Subcutaneous abdominal adipose tissue (tissue), 5 donors: ENCODE measurements at regions not wholly inside any gene's neighbourhood (a gene's known extent, or its start where the extent isn't known, plus 50 kb on each side); places are given as distances from the start of the nearest gene placed in this dataset.

Experiments
- H3K27ac ChIP-seq: one replicate; pipeline ENCODE4 v1.7.0; 2013; ENCODE audit warnings: low read depth, mild to moderate bottlenecking, inconsistent platforms, low read length, moderate library complexity
- H3K27me3 ChIP-seq, 5 donors: one replicate each; pipeline ENCODE4 v1.7.0; 2013; ENCODE audit warnings: low read length in 5 of 5, inconsistent platforms in 1 of 5; ENCODE audit not compliant: control insufficient read depth in 5 of 5, insufficient read depth in 4 of 5
- H3K36me3 ChIP-seq, 5 donors: one replicate each; pipeline ENCODE4 v1.7.0; 2013; ENCODE audit warnings: low read length in 5 of 5; ENCODE audit not compliant: control insufficient read depth in 5 of 5, insufficient read depth in 5 of 5
- H3K4me1 ChIP-seq, 5 donors: one replicate each; pipeline ENCODE4 v1.7.0; 2013; ENCODE audit warnings: low read length in 5 of 5, mild to moderate bottlenecking in 3 of 5, moderate library complexity in 1 of 5; ENCODE audit not compliant: control insufficient read depth in 5 of 5, insufficient read depth in 5 of 5
- H3K4me3 ChIP-seq, 5 donors: one replicate each; pipeline ENCODE4 v1.7.0; 2013; ENCODE audit warnings: low read length in 5 of 5, low read depth in 1 of 5
- H3K9ac ChIP-seq, 5 donors: one replicate each; pipeline ENCODE4 v1.7.0; 2013; ENCODE audit warnings: low read length in 5 of 5, mild to moderate bottlenecking in 4 of 5, moderate library complexity in 3 of 5
- H3K9me3 ChIP-seq, 5 donors: one replicate each; pipeline ENCODE4 v1.7.0; 2013; ENCODE audit warnings: low read length in 5 of 5; ENCODE audit not compliant: control insufficient read depth in 5 of 5
- donor health status: healthy.
- donor health status: healthy.
- donor health status: healthy.
- donor health status: healthy.
- donor health status: healthy.

- Histone ChIP-seq H3K9ac (no peak overlapping the region), H3K27ac (no peak overlapping the region), H3K36me3 (no peaks in the 10 kb centered on the region), H3K4me1 (no peaks in the 10 kb centered on the region), H3K27me3 (peaks cover 0 to 5% (median 0%) of the 10 kb centered on the region in 5 donors), H3K9me3 (no peaks in the 10 kb centered on the region), H3K4me3 (no peak overlapping the region)
Observed at GRCh38 chr7:22611758-22612079, 111.7 kb upstream of the STEAP1B start.

DNA sequence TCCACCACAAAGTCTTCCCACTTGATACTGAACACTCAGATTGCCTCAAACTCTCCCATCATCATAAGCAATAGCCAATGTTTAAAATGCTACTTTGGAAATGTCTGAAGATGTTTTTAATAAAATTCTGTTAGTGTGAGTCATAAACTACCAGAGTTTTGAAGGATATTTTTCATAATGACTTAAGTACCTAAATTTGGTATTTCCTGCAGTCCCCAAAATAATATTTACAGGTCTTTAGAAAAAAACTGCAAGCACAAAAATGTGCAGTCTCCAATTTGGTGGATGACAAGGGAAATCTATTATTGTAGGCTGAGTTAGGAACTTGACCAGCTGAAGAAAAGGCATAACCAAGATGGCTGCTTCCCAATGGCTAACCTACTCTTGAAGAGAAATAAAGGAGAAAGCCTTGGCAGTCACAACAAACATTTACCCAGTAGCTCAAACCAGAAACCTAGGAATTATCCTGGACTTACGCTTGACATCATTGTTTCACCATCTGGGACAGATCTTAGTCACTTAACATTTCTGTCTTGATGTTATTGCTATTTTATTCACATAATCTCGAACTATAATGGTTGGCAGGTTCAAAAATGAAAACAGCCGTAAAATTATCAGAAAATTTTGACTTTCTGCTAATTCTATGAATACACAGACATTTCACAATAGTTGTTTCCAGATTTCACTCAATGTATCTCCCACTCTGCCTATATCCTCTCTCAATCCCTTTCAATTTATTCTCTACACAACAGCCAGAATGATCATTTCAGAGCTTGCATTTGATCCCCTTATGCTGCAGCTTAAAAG, 111.2 kb upstream of the STEAP1B start:
- no peaks in the 10 kb centered on the region for H3K36me3 ChIP-seq
- H3K9ac ChIP-seq, result no peak overlapping the region
- H3K4me1 ChIP-seq, result no peaks in the 10 kb centered on the region
- H3K27me3 ChIP-seq, result peaks cover 0 to 5% (median 0%) of the 10 kb centered on the region in 5 donors
- no peaks in the 10 kb centered on the region for H3K9me3 ChIP-seq
- H3K4me3 ChIP-seq, result no peak overlapping the region
- H3K27ac ChIP-seq, result no peak overlapping the region

GRCh38 chr7:22610263-22610662, 110.3 kb upstream of the STEAP1B start:
- H3K36me3 ChIP-seq, result no peaks in the 10 kb centered on the region
- H3K4me3 ChIP-seq, result no peak overlapping the region
- H3K9ac ChIP-seq, result no peak overlapping the region
- peaks cover 0 to 5% (median 0%) of the 10 kb centered on the region in 5 donors for H3K27me3 ChIP-seq
- no peaks in the 10 kb centered on the region for H3K4me1 ChIP-seq
- no peaks in the 10 kb centered on the region for H3K9me3 ChIP-seq
- no peak overlapping the region for H3K27ac ChIP-seq

DNA sequence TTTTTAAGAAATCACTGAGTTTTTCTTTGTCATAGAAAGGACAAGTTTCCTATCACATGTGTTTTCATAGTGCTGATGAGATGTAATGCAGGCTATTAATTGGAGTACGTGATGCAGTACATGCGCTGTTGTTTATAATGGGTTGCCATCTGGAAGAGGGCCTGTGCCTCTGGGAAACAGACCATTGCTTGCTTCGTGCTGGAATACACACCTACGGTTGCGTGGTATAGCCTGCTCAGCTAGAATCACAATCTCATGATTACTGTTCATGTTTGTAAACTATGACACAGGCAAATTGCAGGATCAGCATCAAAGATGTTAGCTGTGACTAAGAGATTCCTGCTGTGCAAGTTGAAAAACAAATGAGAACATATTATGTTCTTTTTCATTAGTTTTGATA, 107.2 kb upstream of the STEAP1B start:
- Histone ChIP-seq H3K4me1 (peaks cover 0 to 7% (median 5%) of the 10 kb centered on the region in 5 donors), H3K27me3 (no peaks in the 10 kb centered on the region), H3K27ac (no peak overlapping the region), H3K9ac (no peak overlapping the region), H3K4me3 (no peak overlapping the region), H3K36me3 (no peaks in the 10 kb centered on the region), H3K9me3 (no peaks in the 10 kb centered on the region)

- no peak overlapping the region for H3K9ac ChIP-seq
- H3K4me3 ChIP-seq, result no peak overlapping the region
- peaks cover 4 to 22% (median 18%) of the 10 kb centered on the region in 5 donors for H3K4me1 ChIP-seq
- H3K27ac ChIP-seq, result no peak overlapping the region
- H3K36me3 ChIP-seq, result no peaks in the 10 kb centered on the region
- no peaks in the 10 kb centered on the region for H3K9me3 ChIP-seq
- H3K27me3 ChIP-seq, result no peaks in the 10 kb centered on the region
Observed at GRCh38 chr7:22604246-22604645, 104.3 kb upstream of the STEAP1B start.

GRCh38 chr7:22601812-22602565, 102.0 kb upstream of the STEAP1B start:
- Histone ChIP-seq H3K9ac (peak overlapping the region in 1 of 5 donors; percentile 27), H3K27ac (peak overlapping the region; percentile 24), H3K9me3 (no peaks in the 10 kb centered on the region), H3K36me3 (no peaks in the 10 kb centered on the region), H3K4me3 (no peak overlapping the region), H3K27me3 (no peaks in the 10 kb centered on the region), H3K4me1 (peaks cover 4 to 22% (median 18%) of the 10 kb centered on the region in 5 donors)

DNA sequence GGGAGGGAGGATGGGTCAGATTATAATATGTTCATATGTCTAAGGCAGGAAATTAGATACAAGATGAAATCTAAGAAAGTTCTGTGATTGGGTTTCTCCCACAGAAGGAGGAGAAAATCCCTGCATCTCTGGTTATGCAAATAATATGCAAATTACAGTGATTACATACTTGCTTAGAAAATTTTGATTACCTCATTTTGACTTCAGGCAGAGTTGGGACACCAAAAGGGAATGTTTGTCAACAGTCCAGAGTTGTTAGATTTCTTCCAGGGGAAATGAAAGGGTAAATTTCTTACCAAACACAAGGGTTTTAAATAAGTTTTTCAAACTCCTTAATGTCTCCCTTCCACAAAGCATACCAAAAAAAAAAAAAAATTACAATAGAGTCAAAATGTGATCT, 101.4 kb upstream of the STEAP1B start:
- no peaks in the 10 kb centered on the region for H3K36me3 ChIP-seq
- peak overlapping the region; percentile 24 for H3K27ac ChIP-seq

DNA sequence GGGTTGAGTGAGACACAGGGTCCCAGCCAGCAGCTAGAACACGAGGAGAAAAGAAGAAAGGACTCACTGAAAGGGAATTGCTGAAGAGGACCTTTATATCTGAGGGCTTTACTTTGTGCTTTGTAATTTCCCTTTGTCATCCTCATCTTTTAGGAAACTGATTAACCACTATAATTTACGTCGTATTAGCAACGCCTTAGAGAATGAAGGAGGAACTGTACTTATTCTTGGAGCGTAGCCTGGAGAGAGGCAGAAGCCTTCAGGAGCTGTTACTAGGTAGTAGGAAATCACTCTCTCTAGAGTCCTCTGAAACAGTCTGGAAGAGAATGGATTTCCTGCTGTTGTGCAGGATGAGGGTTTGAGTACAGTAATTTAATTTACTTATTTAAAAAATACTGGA, 101.0 kb upstream of the STEAP1B start:
- Histone ChIP-seq H3K9me3 (no peaks in the 10 kb centered on the region), H3K4me1 (peaks cover 4 to 22% (median 18%) of the 10 kb centered on the region in 5 donors), H3K27ac (peak overlapping the region; percentile 8), H3K27me3 (no peaks in the 10 kb centered on the region), H3K36me3 (no peaks in the 10 kb centered on the region), H3K9ac (no peak overlapping the region), H3K4me3 (no peak overlapping the region)

More for the DNA sequence above, 101.4 kb upstream of the STEAP1B start:
- H3K4me3 ChIP-seq, result no peak overlapping the region
- H3K27me3 ChIP-seq, result no peaks in the 10 kb centered on the region
- peak overlapping the region in 1 of 5 donors; percentile 27 for H3K9ac ChIP-seq
- peaks cover 4 to 22% (median 18%) of the 10 kb centered on the region in 5 donors for H3K4me1 ChIP-seq
- H3K9me3 ChIP-seq, result no peaks in the 10 kb centered on the region

- Histone ChIP-seq H3K4me3 (no peak overlapping the region), H3K9me3 (no peaks in the 10 kb centered on the region)
Observed at GRCh38 chr7:22598318-22598920, 98.4 kb upstream of the STEAP1B start.

GRCh38 chr7:22597844-22598243, 97.9 kb upstream of the STEAP1B start:
- H3K27me3 ChIP-seq, result no peaks in the 10 kb centered on the region
- H3K4me1 ChIP-seq, result peaks cover 4 to 19% (median 18%) of the 10 kb centered on the region in 5 donors
- H3K36me3 ChIP-seq, result no peaks in the 10 kb centered on the region
- H3K27ac ChIP-seq, result no peak overlapping the region
- H3K9ac ChIP-seq, result no peak overlapping the region
- H3K4me3 ChIP-seq, result no peak overlapping the region
- no peaks in the 10 kb centered on the region for H3K9me3 ChIP-seq

More at GRCh38 chr7:22598318-22598920, 98.4 kb upstream of the STEAP1B start:
- no peak overlapping the region for H3K9ac ChIP-seq
- no peaks in the 10 kb centered on the region for H3K27me3 ChIP-seq
- H3K27ac ChIP-seq, result no peak overlapping the region
- no peaks in the 10 kb centered on the region for H3K36me3 ChIP-seq
- H3K4me1 ChIP-seq, result peaks cover 4 to 21% (median 18%) of the 10 kb centered on the region in 5 donors
